HL-60 (cell line): ENCODE measurements at regions not wholly inside any gene's neighbourhood (a gene's known extent, or its start where the extent isn't known, plus 50 kb on each side); places are given as distances from the start of the nearest gene placed in this dataset.

Experiments used
- DNase-seq, 2 experiments: peaks; one replicate each; pipeline ENCODE4 v3.0.0-alpha.2; 2010 to 2020; ENCODE audit warnings: low read depth in 1 of 2, low spot score in 1 of 2
- H3K27ac ChIP-seq: fragments of 250-450 bp; sonication (Bioruptor Pico); replicated peaks from 2 replicates; pipeline ENCODE4 v1.5.1; 2020; ENCODE audit warnings: mild to moderate bottlenecking, moderate library complexity
- H3K27me3 ChIP-seq: fragments of 250-450 bp; sonication (Bioruptor Pico); 2 replicates; pipeline ENCODE4 v1.5.1; 2021; ENCODE audit warnings: mild to moderate bottlenecking, moderate library complexity; ENCODE audit not compliant: insufficient read depth, poor library complexity, severe bottlenecking
- H3K4me3 ChIP-seq: replicated peaks from 2 replicates; pipeline ENCODE4 v1.5.1; 2011; ENCODE audit warnings: mild to moderate bottlenecking, control low read depth, low read length; ENCODE audit not compliant: insufficient read depth
- GABPA ChIP-seq: IDR thresholded peaks from 2 replicates; pipeline ENCODE4 v1.6.1; 2012; ENCODE audit warnings: low read depth
- POLR2AphosphoS5 ChIP-seq: IDR thresholded peaks from 2 replicates; pipeline ENCODE4 v1.6.1; 2012; ENCODE audit warnings: low read depth
- SPI1 ChIP-seq: IDR thresholded peaks from 2 replicates; pipeline ENCODE4 v1.6.1; 2012; ENCODE audit warnings: low read depth, mild to moderate bottlenecking, borderline replicate concordance
- TF ChIP-seq, protein P1 (sequence below): IDR thresholded peaks from one replicate; pipeline ENCODE4 v1.5.1; 2011; ENCODE audit warnings: low read length, control low read depth, inconsistent platforms; ENCODE audit not compliant: insufficient read depth
- TF ChIP-seq, protein P2 (sequence below): IDR thresholded peaks from 2 replicates; pipeline ENCODE4 v1.6.1; 2012; ENCODE audit warnings: low read depth; ENCODE audit not compliant: insufficient replicate concordance

DNA sequence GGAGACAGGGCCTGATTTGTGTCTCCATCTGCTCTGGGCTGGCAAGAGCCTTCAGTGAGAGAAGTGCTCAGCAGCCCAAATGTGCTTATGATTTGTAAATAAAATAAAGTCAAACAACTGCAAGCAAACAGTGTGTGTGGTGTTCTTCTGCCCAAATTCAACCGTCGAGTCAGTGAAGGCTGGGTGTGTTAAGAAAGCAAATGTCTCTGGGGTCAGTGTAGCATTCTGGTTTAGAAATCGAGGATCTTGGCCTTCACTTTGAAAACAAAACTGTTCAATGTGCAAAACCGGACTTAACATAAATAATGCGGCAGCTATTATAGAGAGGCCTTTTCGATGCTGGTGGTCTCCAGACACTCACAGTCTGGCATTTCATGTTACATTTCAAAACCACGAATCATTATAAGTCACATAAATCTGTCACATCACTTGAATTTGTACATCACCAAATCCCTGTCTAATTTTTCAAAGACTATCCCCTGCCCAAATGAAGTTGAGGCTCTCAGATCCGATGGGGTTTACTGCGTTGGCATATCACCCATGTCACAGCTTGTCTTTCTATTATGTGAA is 158.6 kb upstream of the MYOCD start:
- H3K27ac ChIP-seq, result no peak overlapping the region
- no peak for DNase-seq
- no peaks in the 10 kb centered on the region for H3K27me3 ChIP-seq
- TF ChIP-seq, protein P1, sequence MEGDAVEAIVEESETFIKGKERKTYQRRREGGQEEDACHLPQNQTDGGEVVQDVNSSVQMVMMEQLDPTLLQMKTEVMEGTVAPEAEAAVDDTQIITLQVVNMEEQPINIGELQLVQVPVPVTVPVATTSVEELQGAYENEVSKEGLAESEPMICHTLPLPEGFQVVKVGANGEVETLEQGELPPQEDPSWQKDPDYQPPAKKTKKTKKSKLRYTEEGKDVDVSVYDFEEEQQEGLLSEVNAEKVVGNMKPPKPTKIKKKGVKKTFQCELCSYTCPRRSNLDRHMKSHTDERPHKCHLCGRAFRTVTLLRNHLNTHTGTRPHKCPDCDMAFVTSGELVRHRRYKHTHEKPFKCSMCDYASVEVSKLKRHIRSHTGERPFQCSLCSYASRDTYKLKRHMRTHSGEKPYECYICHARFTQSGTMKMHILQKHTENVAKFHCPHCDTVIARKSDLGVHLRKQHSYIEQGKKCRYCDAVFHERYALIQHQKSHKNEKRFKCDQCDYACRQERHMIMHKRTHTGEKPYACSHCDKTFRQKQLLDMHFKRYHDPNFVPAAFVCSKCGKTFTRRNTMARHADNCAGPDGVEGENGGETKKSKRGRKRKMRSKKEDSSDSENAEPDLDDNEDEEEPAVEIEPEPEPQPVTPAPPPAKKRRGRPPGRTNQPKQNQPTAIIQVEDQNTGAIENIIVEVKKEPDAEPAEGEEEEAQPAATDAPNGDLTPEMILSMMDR, result no peak
- TF ChIP-seq GABPA, result no peak
- TF ChIP-seq SPI1, result no peak
- TF ChIP-seq, protein P2, sequence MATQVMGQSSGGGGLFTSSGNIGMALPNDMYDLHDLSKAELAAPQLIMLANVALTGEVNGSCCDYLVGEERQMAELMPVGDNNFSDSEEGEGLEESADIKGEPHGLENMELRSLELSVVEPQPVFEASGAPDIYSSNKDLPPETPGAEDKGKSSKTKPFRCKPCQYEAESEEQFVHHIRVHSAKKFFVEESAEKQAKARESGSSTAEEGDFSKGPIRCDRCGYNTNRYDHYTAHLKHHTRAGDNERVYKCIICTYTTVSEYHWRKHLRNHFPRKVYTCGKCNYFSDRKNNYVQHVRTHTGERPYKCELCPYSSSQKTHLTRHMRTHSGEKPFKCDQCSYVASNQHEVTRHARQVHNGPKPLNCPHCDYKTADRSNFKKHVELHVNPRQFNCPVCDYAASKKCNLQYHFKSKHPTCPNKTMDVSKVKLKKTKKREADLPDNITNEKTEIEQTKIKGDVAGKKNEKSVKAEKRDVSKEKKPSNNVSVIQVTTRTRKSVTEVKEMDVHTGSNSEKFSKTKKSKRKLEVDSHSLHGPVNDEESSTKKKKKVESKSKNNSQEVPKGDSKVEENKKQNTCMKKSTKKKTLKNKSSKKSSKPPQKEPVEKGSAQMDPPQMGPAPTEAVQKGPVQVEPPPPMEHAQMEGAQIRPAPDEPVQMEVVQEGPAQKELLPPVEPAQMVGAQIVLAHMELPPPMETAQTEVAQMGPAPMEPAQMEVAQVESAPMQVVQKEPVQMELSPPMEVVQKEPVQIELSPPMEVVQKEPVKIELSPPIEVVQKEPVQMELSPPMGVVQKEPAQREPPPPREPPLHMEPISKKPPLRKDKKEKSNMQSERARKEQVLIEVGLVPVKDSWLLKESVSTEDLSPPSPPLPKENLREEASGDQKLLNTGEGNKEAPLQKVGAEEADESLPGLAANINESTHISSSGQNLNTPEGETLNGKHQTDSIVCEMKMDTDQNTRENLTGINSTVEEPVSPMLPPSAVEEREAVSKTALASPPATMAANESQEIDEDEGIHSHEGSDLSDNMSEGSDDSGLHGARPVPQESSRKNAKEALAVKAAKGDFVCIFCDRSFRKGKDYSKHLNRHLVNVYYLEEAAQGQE, result no peak
- TF ChIP-seq POLR2AphosphoS5, result no peak
- no peak overlapping the region for H3K4me3 ChIP-seq

DNA sequence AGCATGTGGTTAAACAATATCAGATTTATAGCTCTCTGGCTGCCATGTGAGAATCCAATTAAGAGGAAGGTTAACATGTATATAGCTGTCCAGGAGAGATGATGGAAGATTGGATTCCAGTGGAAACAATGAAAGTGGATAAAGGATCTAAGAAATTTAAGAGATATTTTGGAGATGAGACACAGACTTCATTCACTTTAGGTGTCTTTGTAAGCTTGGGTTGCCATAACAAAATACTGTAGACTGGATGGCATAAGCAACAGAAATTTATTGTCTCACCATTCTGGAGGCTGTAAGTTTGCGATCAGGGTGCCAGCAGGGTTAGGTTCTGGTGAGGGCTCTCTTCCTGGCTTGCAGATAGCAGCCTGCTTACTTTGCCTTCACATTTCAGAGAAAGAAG is 155.9 kb upstream of the MYOCD start:
- H3K4me3 ChIP-seq, result no peak overlapping the region
- no peaks in the 10 kb centered on the region for H3K27me3 ChIP-seq
- no peak overlapping the region for H3K27ac ChIP-seq
- DNase-seq, result no peak
- TF ChIP-seq, protein P1, result no peak
- TF ChIP-seq GABPA, result no peak
- no peak for TF ChIP-seq POLR2AphosphoS5
- TF ChIP-seq, protein P2, result no peak
- no peak for TF ChIP-seq SPI1

DNA sequence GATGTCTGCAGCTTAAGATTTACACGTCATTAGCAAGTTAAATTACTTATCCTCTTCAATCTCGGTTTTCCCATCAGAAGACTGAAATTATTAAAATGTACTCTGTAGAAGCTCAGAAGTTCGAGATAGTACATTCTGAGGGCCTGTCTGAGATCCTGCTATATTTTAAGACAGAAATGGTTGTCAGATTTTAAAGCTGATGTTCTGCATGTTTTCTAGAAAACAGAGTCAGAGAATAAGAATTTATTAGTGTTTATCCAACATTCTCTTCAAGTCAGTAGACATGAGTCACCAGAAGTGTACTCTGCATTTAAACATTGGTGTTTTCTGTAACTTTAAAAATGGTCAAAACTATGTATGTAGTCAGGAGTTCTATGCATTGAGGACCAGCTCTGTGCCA is 155.2 kb upstream of the MYOCD start:
- TF ChIP-seq, protein P1, result no peak
- TF ChIP-seq GABPA (no peak), POLR2AphosphoS5 (no peak), SPI1 (no peak)
- TF ChIP-seq, protein P2, result no peak
- Histone ChIP-seq H3K27ac (no peak overlapping the region), H3K27me3 (no peaks in the 10 kb centered on the region), H3K4me3 (no peak overlapping the region)
- DNase-seq, result no peak
